ENCODE measurements at regions not wholly inside any gene's neighbourhood (a gene's known extent, or its start where the extent isn't known, plus 50 kb on each side); places are given as distances from the start of the nearest gene placed in this dataset.
"Not testable (repeated sequence)": the region's sequence is repeated elsewhere in the genome, so short reads cannot be mapped to it uniquely, and the experiment has no call there.

- no peaks in the 10 kb centered on the region for H3K27me3 ChIP-seq (ENCODE audit: control insufficient read depth, insufficient read depth, low read length)
- H3K4me3 ChIP-seq (ENCODE audit: low read depth, low read length) = no peak overlapping the region
- H3K4me1 ChIP-seq (ENCODE audit: control insufficient read depth, insufficient read depth, low read length) = no peaks in the 10 kb centered on the region
- WGBS (ENCODE audit: insufficient coverage) = 80% methylated on average over 1 of the region's 1 CpG
- no peak for DNase-seq (ENCODE audit: low read depth in 4 of 6, low spot score in 6 of 6)
- H3K9me3 ChIP-seq (ENCODE audit: control insufficient read depth, insufficient read depth, low read length) = no peaks in the 10 kb centered on the region
- H3K27ac ChIP-seq (ENCODE audit: low read depth, low read length) = no peak overlapping the region
- no peaks in the 10 kb centered on the region for H3K36me3 ChIP-seq (ENCODE audit: control insufficient read depth, insufficient read depth, low read length)
Observed at GRCh38 chr6:60991427-60992028, 1294.5 kb downstream of the KHDRBS2 start.

GRCh38 chr6:60952500-60952899, 1333.5 kb downstream of the KHDRBS2 start:
- Histone ChIP-seq H3K27me3 (ENCODE audit: control insufficient read depth, insufficient read depth, low read length) (no peaks in the 10 kb centered on the region), H3K4me1 (ENCODE audit: control insufficient read depth, insufficient read depth, low read length) (no peaks in the 10 kb centered on the region), H3K36me3 (ENCODE audit: control insufficient read depth, insufficient read depth, low read length) (no peaks in the 10 kb centered on the region), H3K27ac (ENCODE audit: low read depth, low read length) (no peak overlapping the region), H3K9me3 (ENCODE audit: control insufficient read depth, insufficient read depth, low read length) (no peaks in the 10 kb centered on the region), H3K4me3 (ENCODE audit: low read depth, low read length) (no peak overlapping the region)
- 93% methylated on average over 2 of the region's 3 CpGs for WGBS (ENCODE audit: insufficient coverage)
- DNase-seq (ENCODE audit: low read depth in 4 of 6, low spot score in 6 of 6) = no peak

- H3K4me3 ChIP-seq (ENCODE audit: low read depth, low read length); H3K27ac ChIP-seq (ENCODE audit: low read depth, low read length); H3K4me1 ChIP-seq (ENCODE audit: control insufficient read depth, insufficient read depth, low read length); H3K27me3 ChIP-seq (ENCODE audit: control insufficient read depth, insufficient read depth, low read length); H3K9me3 ChIP-seq (ENCODE audit: control insufficient read depth, insufficient read depth, low read length); H3K36me3 ChIP-seq (ENCODE audit: control insufficient read depth, insufficient read depth, low read length): not testable (repeated sequence)
- DNase-seq (ENCODE audit: low read depth in 4 of 6, low spot score in 6 of 6) = peak in 2 of 6 donors; percentile 26 to 60
- WGBS (ENCODE audit: insufficient coverage) = 33% methylated on average over 1 of the region's 5 CpGs
Observed at GRCh38 chr6:60950221-60950923, 1335.7 kb downstream of the KHDRBS2 start.

DNA sequence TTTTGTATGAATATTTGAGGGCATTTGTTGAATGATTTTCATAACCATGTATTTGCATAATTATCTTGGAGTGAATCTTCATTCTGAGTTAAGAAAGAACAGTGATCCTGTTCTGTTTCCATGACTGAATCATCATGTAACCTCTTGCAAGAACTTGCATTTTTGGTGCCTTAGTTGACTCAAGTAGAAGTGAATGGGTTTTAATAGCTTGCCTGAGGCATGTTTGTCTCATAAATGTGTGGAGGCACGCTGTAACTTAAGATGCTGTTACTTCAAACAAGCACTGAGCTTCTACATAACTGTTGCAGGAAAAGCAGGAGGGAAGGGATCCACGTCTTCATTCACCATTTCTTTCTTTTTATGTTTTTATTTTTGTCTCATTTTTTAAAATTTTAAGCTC, 1338.6 kb downstream of the KHDRBS2 start:
- H3K27me3 ChIP-seq (ENCODE audit: control insufficient read depth, insufficient read depth, low read length); H3K27ac ChIP-seq (ENCODE audit: low read depth, low read length); H3K4me3 ChIP-seq (ENCODE audit: low read depth, low read length); DNase-seq (ENCODE audit: low read depth in 4 of 6, low spot score in 6 of 6); H3K4me1 ChIP-seq (ENCODE audit: control insufficient read depth, insufficient read depth, low read length); H3K36me3 ChIP-seq (ENCODE audit: control insufficient read depth, insufficient read depth, low read length); H3K9me3 ChIP-seq (ENCODE audit: control insufficient read depth, insufficient read depth, low read length): not testable (repeated sequence)
- WGBS (ENCODE audit: insufficient coverage) = no CpG with 5 or more reads among the region's 2 CpGs

GRCh38 chr6:60944803-60945202, 1341.2 kb downstream of the KHDRBS2 start:
- H3K4me1 ChIP-seq (ENCODE audit: control insufficient read depth, insufficient read depth, low read length); DNase-seq (ENCODE audit: low read depth in 4 of 6, low spot score in 6 of 6); H3K9me3 ChIP-seq (ENCODE audit: control insufficient read depth, insufficient read depth, low read length); H3K4me3 ChIP-seq (ENCODE audit: low read depth, low read length); H3K36me3 ChIP-seq (ENCODE audit: control insufficient read depth, insufficient read depth, low read length); H3K27ac ChIP-seq (ENCODE audit: low read depth, low read length); H3K27me3 ChIP-seq (ENCODE audit: control insufficient read depth, insufficient read depth, low read length): not testable (repeated sequence)
- 95% methylated on average over 20 of the region's 26 CpGs for WGBS (ENCODE audit: insufficient coverage)

DNA sequence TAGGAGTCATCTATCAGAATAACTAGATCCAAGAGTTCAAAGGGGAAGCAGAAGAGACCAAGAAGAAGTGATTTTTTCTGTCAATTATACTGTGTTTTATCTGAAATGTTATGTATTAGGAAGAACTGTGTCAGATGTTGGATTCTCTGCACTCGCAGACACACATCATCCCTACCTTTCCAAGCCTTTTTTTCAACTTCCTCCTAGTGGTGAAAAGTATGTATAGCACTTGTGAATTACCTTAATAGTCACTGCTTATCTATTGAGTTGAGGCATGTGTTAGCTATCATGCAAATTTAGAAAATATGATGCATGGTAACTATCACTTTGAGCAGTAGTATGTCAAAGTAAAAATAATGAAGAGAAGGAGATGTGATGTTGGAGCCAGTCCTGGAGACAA, 1350.1 kb downstream of the KHDRBS2 start:
- H3K36me3 ChIP-seq (ENCODE audit: control insufficient read depth, insufficient read depth, low read length) = not testable (repeated sequence)

GRCh38 chr6:60919652-60920051, 1366.4 kb downstream of the KHDRBS2 start:
- not testable (repeated sequence) for H3K9me3 ChIP-seq (ENCODE audit: control insufficient read depth, insufficient read depth, low read length); H3K4me1 ChIP-seq (ENCODE audit: control insufficient read depth, insufficient read depth, low read length); DNase-seq (ENCODE audit: low read depth in 4 of 6, low spot score in 6 of 6); H3K27me3 ChIP-seq (ENCODE audit: control insufficient read depth, insufficient read depth, low read length); H3K27ac ChIP-seq (ENCODE audit: low read depth, low read length); H3K4me3 ChIP-seq (ENCODE audit: low read depth, low read length); H3K36me3 ChIP-seq (ENCODE audit: control insufficient read depth, insufficient read depth, low read length)
- WGBS (ENCODE audit: insufficient coverage) = no CpG with 5 or more reads among the region's 1 CpG

More for the DNA sequence above, 1350.1 kb downstream of the KHDRBS2 start:
- not testable (repeated sequence) for H3K4me3 ChIP-seq (ENCODE audit: low read depth, low read length); H3K9me3 ChIP-seq (ENCODE audit: control insufficient read depth, insufficient read depth, low read length); H3K4me1 ChIP-seq (ENCODE audit: control insufficient read depth, insufficient read depth, low read length); DNase-seq (ENCODE audit: low read depth in 4 of 6, low spot score in 6 of 6); H3K27ac ChIP-seq (ENCODE audit: low read depth, low read length); H3K27me3 ChIP-seq (ENCODE audit: control insufficient read depth, insufficient read depth, low read length)
- WGBS (ENCODE audit: insufficient coverage) = no CpG with 5 or more reads among the region's 1 CpG

- not testable (repeated sequence) for H3K4me1 ChIP-seq (ENCODE audit: control insufficient read depth, insufficient read depth, low read length); H3K4me3 ChIP-seq (ENCODE audit: low read depth, low read length); H3K9me3 ChIP-seq (ENCODE audit: control insufficient read depth, insufficient read depth, low read length); H3K27ac ChIP-seq (ENCODE audit: low read depth, low read length); H3K27me3 ChIP-seq (ENCODE audit: control insufficient read depth, insufficient read depth, low read length); DNase-seq (ENCODE audit: low read depth in 4 of 6, low spot score in 6 of 6); H3K36me3 ChIP-seq (ENCODE audit: control insufficient read depth, insufficient read depth, low read length)
- 100% methylated on average over 1 of the region's 6 CpGs for WGBS (ENCODE audit: insufficient coverage)
Observed at GRCh38 chr6:60903860-60904259, 1382.2 kb downstream of the KHDRBS2 start.

GRCh38 chr6:60893374-60893773, 1392.7 kb downstream of the KHDRBS2 start:
- not testable (repeated sequence) for H3K27me3 ChIP-seq (ENCODE audit: control insufficient read depth, insufficient read depth, low read length); H3K4me1 ChIP-seq (ENCODE audit: control insufficient read depth, insufficient read depth, low read length); H3K36me3 ChIP-seq (ENCODE audit: control insufficient read depth, insufficient read depth, low read length); H3K4me3 ChIP-seq (ENCODE audit: low read depth, low read length); DNase-seq (ENCODE audit: low read depth in 4 of 6, low spot score in 6 of 6); H3K27ac ChIP-seq (ENCODE audit: low read depth, low read length); H3K9me3 ChIP-seq (ENCODE audit: control insufficient read depth, insufficient read depth, low read length)
- no CpG with 5 or more reads among the region's 1 CpG for WGBS (ENCODE audit: insufficient coverage)

GRCh38 chr6:60891606-60892005, 1394.4 kb downstream of the KHDRBS2 start:
- DNase-seq (ENCODE audit: low read depth in 4 of 6, low spot score in 6 of 6) = no peak
- Histone ChIP-seq H3K36me3 (ENCODE audit: control insufficient read depth, insufficient read depth, low read length) (no peaks in the 10 kb centered on the region), H3K4me1 (ENCODE audit: control insufficient read depth, insufficient read depth, low read length) (no peaks in the 10 kb centered on the region), H3K4me3 (ENCODE audit: low read depth, low read length) (no peak overlapping the region), H3K27ac (ENCODE audit: low read depth, low read length) (no peak overlapping the region), H3K9me3 (ENCODE audit: control insufficient read depth, insufficient read depth, low read length) (no peaks in the 10 kb centered on the region), H3K27me3 (ENCODE audit: control insufficient read depth, insufficient read depth, low read length) (no peaks in the 10 kb centered on the region)
- no CpG with 5 or more reads among the region's 1 CpG for WGBS (ENCODE audit: insufficient coverage)

All from spinal cord (tissue), 9 donors.